PC-9 (cell line): ENCODE measurements at regions not wholly inside any gene's neighbourhood (a gene's known extent, or its start where the extent isn't known, plus 50 kb on each side); places are given as distances from the start of the nearest gene placed in this dataset.

Experiments used
- BruUV-seq: library from RNA; stranded (reverse); fragments of 400-500 nt; replicated peaks from 2 replicates; lab custom pipeline; 2021; lab: Mats Ljungman, UMichigan
- CTCF ChIA-PET: fragments of 300-600 bp; sonication (Branson Sonifier 250); formaldehyde crosslinking; loops from one replicate; lab custom pipeline; 2022; ENCODE audit warnings: antibody characterized with exemption; lab: Charles Lee
- POLR2A ChIA-PET: fragments of 300-600 bp; sonication (Branson Sonifier 250); formaldehyde crosslinking; loops from one replicate; lab custom pipeline; 2022; ENCODE audit warnings: antibody characterized with exemption; ENCODE audit not compliant: unreplicated experiment; lab: Charles Lee
- DNase-seq, 2 experiments: peaks; one replicate each; pipeline versions ENCODE4 v3.0.0 to v3.0.0-alpha.2; 2015 to 2022; ENCODE audit warnings: mixed read lengths in 1 of 2
- H2AFZ ChIP-seq: fragments of 200-600 bp; sonication (generic); 2 replicates; pipeline ENCODE4 v1.8.1; 2017; ENCODE audit warnings: antibody characterized with exemption
- H3F3A ChIP-seq: fragments of 200-600 bp; sonication (generic); 2 replicates; pipeline ENCODE4 v1.8.1; 2017; ENCODE audit warnings: antibody characterized with exemption, mild to moderate bottlenecking, low read depth; ENCODE audit not compliant: insufficient read depth
- H3K27ac ChIP-seq: fragments of 200-600 bp; sonication (generic); 2 replicates; pipeline ENCODE4 v1.6.1; 2016; ENCODE audit warnings: mixed run types
- H3K27me3 ChIP-seq: fragments of 200-600 bp; sonication (generic); 2 replicates; pipeline ENCODE4 v1.6.1; 2016; ENCODE audit warnings: low read depth, mixed run types; ENCODE audit not compliant: insufficient read depth
- H3K36me3 ChIP-seq: fragments of 200-600 bp; sonication (generic); 2 replicates; pipeline ENCODE4 v1.6.1; 2016; ENCODE audit warnings: low read depth, mixed run types
- H3K4me1 ChIP-seq: fragments of 200-600 bp; sonication (generic); replicated peaks from 2 replicates; pipeline ENCODE4 v1.6.1; 2016; ENCODE audit warnings: mixed run types; ENCODE audit not compliant: insufficient read depth
- H3K4me2 ChIP-seq: fragments of 200-600 bp; sonication (generic); 2 replicates; pipeline ENCODE4 v1.6.1; 2017; ENCODE audit warnings: mixed run types
- H3K4me3 ChIP-seq: fragments of 200-600 bp; sonication (generic); 2 replicates; pipeline ENCODE4 v1.6.1; 2016; ENCODE audit warnings: mixed run types
- H3K79me2 ChIP-seq: fragments of 200-600 bp; sonication (generic); 2 replicates; pipeline ENCODE4 v1.6.1; 2017; ENCODE audit warnings: low read depth, mixed run types
- H3K9me2 ChIP-seq: fragments of 200-600 bp; sonication (generic); 2 replicates; pipeline ENCODE4 v1.8.1; 2017; ENCODE audit warnings: mild to moderate bottlenecking; ENCODE audit not compliant: insufficient read depth
- H3K9me3 ChIP-seq: fragments of 200-600 bp; sonication (generic); 2 replicates; pipeline ENCODE4 v1.8.1; 2016; ENCODE audit warnings: low read depth; ENCODE audit not compliant: insufficient read depth
- H4K20me1 ChIP-seq: fragments of 200-600 bp; sonication (generic); 2 replicates; pipeline ENCODE4 v1.8.1; 2017; ENCODE audit not compliant: insufficient read depth
- EZH2 ChIP-seq: fragments of 200-600 bp; sonication (generic); IDR thresholded peaks from 2 replicates; pipeline ENCODE4 v1.8.0; 2017; ENCODE audit warnings: antibody characterized with exemption, low read depth
- intact Hi-C: fragments of 100-400 bp; cut with micrococcal nuclease; formaldehyde crosslinking; loops from one replicate; pipeline ENCODE4 v1.10.0; 2022; ENCODE audit not compliant: unreplicated experiment
- TF ChIP-seq, protein P1 (sequence below): fragments of 200-600 bp; sonication (generic); conservative IDR thresholded peaks from 2 replicates; pipeline ENCODE4 v1.6.1; 2017; ENCODE audit warnings: mixed run types, antibody characterized with exemption, mild to moderate bottlenecking, moderate library complexity

DNA sequence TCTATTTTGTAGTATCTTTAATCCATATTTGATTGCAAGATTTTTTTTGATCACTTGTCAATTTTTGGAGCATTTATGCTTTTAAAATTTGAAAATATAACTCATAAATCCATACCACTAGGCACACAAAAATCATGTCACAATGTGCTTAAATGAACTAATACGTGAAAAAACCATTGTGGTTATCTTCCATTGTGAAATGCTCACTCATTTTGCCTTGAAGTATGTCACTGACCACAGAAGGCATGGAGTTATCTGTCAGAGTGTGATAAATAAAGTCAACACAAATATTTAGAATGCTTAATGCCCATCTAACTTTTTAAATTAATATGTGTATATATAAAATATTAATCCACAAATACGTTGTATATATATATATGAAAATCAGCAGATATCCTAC lies 347.2 kb downstream of the PTPRC start:
- Histone ChIP-seq H3K9me3 (no peaks in the 10 kb centered on the region), H4K20me1 (no peaks in the 10 kb centered on the region), H3F3A (no peaks in the 10 kb centered on the region), H3K36me3 (no peaks in the 10 kb centered on the region), H3K27ac (no peak overlapping the region), H3K4me1 (no peaks in the 10 kb centered on the region), H3K79me2 (no peaks in the 10 kb centered on the region), H3K4me3 (no peak overlapping the region), H3K4me2 (no peak overlapping the region), H3K27me3 (no peaks in the 10 kb centered on the region), H2AFZ (no peak overlapping the region), H3K9me2 (no peaks in the 10 kb centered on the region)
- TF ChIP-seq, protein P1, sequence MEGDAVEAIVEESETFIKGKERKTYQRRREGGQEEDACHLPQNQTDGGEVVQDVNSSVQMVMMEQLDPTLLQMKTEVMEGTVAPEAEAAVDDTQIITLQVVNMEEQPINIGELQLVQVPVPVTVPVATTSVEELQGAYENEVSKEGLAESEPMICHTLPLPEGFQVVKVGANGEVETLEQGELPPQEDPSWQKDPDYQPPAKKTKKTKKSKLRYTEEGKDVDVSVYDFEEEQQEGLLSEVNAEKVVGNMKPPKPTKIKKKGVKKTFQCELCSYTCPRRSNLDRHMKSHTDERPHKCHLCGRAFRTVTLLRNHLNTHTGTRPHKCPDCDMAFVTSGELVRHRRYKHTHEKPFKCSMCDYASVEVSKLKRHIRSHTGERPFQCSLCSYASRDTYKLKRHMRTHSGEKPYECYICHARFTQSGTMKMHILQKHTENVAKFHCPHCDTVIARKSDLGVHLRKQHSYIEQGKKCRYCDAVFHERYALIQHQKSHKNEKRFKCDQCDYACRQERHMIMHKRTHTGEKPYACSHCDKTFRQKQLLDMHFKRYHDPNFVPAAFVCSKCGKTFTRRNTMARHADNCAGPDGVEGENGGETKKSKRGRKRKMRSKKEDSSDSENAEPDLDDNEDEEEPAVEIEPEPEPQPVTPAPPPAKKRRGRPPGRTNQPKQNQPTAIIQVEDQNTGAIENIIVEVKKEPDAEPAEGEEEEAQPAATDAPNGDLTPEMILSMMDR = no peak
- TF ChIP-seq EZH2 = no peak
- no TSS peak for BruUV-seq
- CTCF ChIA-PET = no interaction called here
- no peak for DNase-seq
- POLR2A ChIA-PET = no interaction called here
- intact Hi-C loops = no loop called here

DNA sequence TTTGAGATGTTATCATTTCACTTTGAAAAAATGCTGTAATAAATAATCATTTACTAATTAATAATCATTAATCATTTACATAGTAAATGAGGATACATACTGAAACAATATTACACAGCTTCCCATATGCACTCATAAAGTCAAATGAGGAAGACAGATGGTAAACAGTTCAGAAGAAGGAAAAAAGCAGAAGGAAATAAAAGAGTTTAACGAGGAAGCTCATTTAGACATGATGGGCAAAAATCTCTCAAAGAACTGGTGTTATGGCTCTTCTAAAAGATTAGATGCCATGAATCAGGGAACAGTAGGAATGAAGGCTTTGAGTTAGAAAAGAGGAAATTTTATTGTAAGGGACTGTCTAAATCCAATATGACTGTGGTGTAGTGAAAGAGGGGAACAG lies 347.6 kb downstream of the PTPRC start:
- POLR2A ChIA-PET = no interaction called here
- intact Hi-C loops = no loop called here
- TF ChIP-seq, protein P1 = no peak
- no peak for TF ChIP-seq EZH2

DNA sequence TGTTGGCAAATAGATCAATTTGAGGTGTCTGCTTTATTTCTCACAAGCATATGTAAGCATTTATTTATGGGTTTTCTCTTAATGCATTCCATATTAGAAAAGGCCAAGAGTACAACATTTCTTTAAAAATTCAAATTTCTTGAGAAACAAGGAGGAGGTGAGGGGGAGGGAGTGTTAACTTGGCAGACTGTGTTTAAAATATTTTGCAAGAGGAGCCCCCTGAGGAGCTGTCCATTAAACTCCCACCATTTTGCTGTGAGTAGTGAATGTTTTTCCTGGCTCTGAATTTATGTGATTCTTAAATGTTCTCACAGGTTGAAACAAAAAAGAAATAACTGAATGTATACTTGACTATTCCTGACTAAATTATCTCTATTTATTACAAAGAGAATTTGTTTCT lies 363.8 kb downstream of the PTPRC start:
- intact Hi-C loops = no loop called here
- BruUV-seq = no TSS peak
- Histone ChIP-seq H3K27ac (no peak overlapping the region), H3K4me2 (no peak overlapping the region), H3F3A (no peaks in the 10 kb centered on the region), H3K4me3 (no peak overlapping the region), H3K36me3 (no peaks in the 10 kb centered on the region), H3K27me3 (no peaks in the 10 kb centered on the region), H3K4me1 (no peaks in the 10 kb centered on the region), H3K79me2 (no peaks in the 10 kb centered on the region), H4K20me1 (no peaks in the 10 kb centered on the region), H2AFZ (no peak overlapping the region), H3K9me3 (no peaks in the 10 kb centered on the region), H3K9me2 (no peaks in the 10 kb centered on the region; the same call in 1 of the 2 replicates)
- TF ChIP-seq, protein P1 = no peak
- no peak for TF ChIP-seq EZH2
- CTCF ChIA-PET = no interaction called here
- no peak for DNase-seq
- POLR2A ChIA-PET = interaction anchor here (0.5 kb wide), 1 partner anchor 1660 kb away, joined by 7 read pairs; no protein-coding TSS in a partner anchor

More for the DNA sequence above, 347.6 kb downstream of the PTPRC start:
- Histone ChIP-seq H3K9me2 (no peaks in the 10 kb centered on the region), H3K36me3 (no peaks in the 10 kb centered on the region), H3K4me2 (no peak overlapping the region), H3K4me1 (no peaks in the 10 kb centered on the region), H3K79me2 (no peaks in the 10 kb centered on the region), H3F3A (no peaks in the 10 kb centered on the region), H3K27ac (no peak overlapping the region), H3K4me3 (no peak overlapping the region), H4K20me1 (no peaks in the 10 kb centered on the region), H3K9me3 (no peaks in the 10 kb centered on the region), H3K27me3 (no peaks in the 10 kb centered on the region), H2AFZ (no peak overlapping the region)
- DNase-seq = no peak
- BruUV-seq = no TSS peak
- CTCF ChIA-PET = no interaction called here
